T-cell (primary cell): ENCODE measurements at regions not wholly inside any gene's neighbourhood (a gene's known extent, or its start where the extent isn't known, plus 50 kb on each side); places are given as distances from the start of the nearest gene placed in this dataset.

Experiments
- ATAC-seq, 4 experiments: fragments of 200-7000 bp in 3 of 4; fragments of 150-1000 bp in 1 of 4; cut with Tn5 transposase; replicated peaks in 1 of 4; 1 replicate in 3 of 4; 2 replicates in 1 of 4; pipeline ENCODE4 v1.10.0; 2021; ENCODE audit warnings: moderate library complexity in 3 of 4, mild to moderate bottlenecking in 2 of 4, moderate number of reproducible peaks in 1 of 4
- CTCF ChIA-PET, 2 donors: fragments of 300-600 bp; sonication (Branson Sonifier 250); formaldehyde crosslinking; loops; one replicate each; lab custom pipeline; 2022; ENCODE audit warnings: antibody characterized with exemption in 2 of 2; lab: Charles Lee
- POLR2A ChIA-PET, 2 donors: fragments of 300-600 bp; sonication (Branson Sonifier 250); formaldehyde crosslinking; loops; one replicate each; lab custom pipeline; 2022; ENCODE audit warnings: antibody characterized with exemption in 2 of 2; lab: Charles Lee
- DNase-seq, 35 experiments: peaks; one replicate each; pipeline versions ENCODE4 v3.0.0 to v3.0.0-alpha.2; 2013 to 2023
- H3K27ac ChIP-seq: one replicate; pipeline ENCODE4 v1.5.1; 2013; ENCODE audit warnings: low read length
- H3K27me3 ChIP-seq, 2 experiments: replicated peaks in 1 of 2; 1 replicate in 1 of 2; 2 replicates in 1 of 2; pipeline versions ENCODE4 v1.6.1 to v1.7.0; 2013; ENCODE audit warnings: low read length in 1 of 2, mixed read lengths in 1 of 2; ENCODE audit not compliant: control insufficient read depth in 2 of 2, insufficient read depth in 2 of 2; ENCODE audit errors: extremely low read depth in 1 of 2
- H3K36me3 ChIP-seq, 2 donors: 1 replicate in 1 of 2; 2 replicates in 1 of 2; pipeline versions ENCODE4 v1.6.1 to v1.7.0; 2013; ENCODE audit warnings: low read length in 1 of 2; ENCODE audit not compliant: control insufficient read depth in 2 of 2, insufficient read depth in 1 of 2; ENCODE audit errors: extremely low read depth in 1 of 2
- H3K4me1 ChIP-seq, 2 experiments: 1 replicate in 1 of 2; 2 replicates in 1 of 2; pipeline versions ENCODE4 v1.6.1 to v1.7.0; 2013; ENCODE audit warnings: low read length in 2 of 2, mixed read lengths in 1 of 2; ENCODE audit not compliant: insufficient read depth in 2 of 2, control insufficient read depth in 1 of 2; ENCODE audit errors: extremely low read depth in 1 of 2
- H3K4me3 ChIP-seq, 2 donors: 1 replicate in 1 of 2; 2 replicates in 1 of 2; pipeline versions ENCODE4 v1.5.1 to v1.7.0; 2013; ENCODE audit warnings: mild to moderate bottlenecking in 2 of 2, low read length in 1 of 2, moderate library complexity in 1 of 2; ENCODE audit not compliant: control insufficient read depth in 1 of 2; ENCODE audit errors: extremely low read depth in 1 of 2
- H3K9me3 ChIP-seq: 2 replicates; pipeline ENCODE4 v1.7.0; 2013
- H3K27ac Mint-ChIP-seq, 2 donors: one replicate each; pipeline ENCODE4 v1.8.0; 2020 to 2021; ENCODE audit warnings: mild to moderate bottlenecking in 2 of 2, mixed read lengths in 2 of 2
- H3K27me3 Mint-ChIP-seq, 2 donors: one replicate each; pipeline ENCODE4 v1.8.0; 2021 to 2022; ENCODE audit warnings: mixed read lengths in 2 of 2
- H3K36me3 Mint-ChIP-seq: one replicate; pipeline ENCODE4 v1.8.0; 2021; ENCODE audit warnings: mixed read lengths
- H3K4me1 Mint-ChIP-seq, 3 donors: one replicate each; pipeline ENCODE4 v1.8.0; 2020 to 2022; ENCODE audit warnings: mixed read lengths in 3 of 3, mild to moderate bottlenecking in 1 of 3
- H3K4me3 Mint-ChIP-seq, 3 donors: one replicate each; pipeline ENCODE4 v1.8.0; 2020 to 2022; ENCODE audit warnings: mild to moderate bottlenecking in 3 of 3, mixed read lengths in 3 of 3, moderate library complexity in 3 of 3
- H3K9me3 Mint-ChIP-seq, 3 donors: one replicate each; pipeline ENCODE4 v1.8.0; 2020 to 2022; ENCODE audit warnings: mixed read lengths in 3 of 3
- WGBS: methylation state at CpG from one replicate; pipeline ENCODE4 v1.1.5; 2013; ENCODE audit warnings: missing lambda C conversion rate; ENCODE audit not compliant: insufficient coverage; 5-methylcytosine and 5-hydroxymethylcytosine counted together

DNA sequence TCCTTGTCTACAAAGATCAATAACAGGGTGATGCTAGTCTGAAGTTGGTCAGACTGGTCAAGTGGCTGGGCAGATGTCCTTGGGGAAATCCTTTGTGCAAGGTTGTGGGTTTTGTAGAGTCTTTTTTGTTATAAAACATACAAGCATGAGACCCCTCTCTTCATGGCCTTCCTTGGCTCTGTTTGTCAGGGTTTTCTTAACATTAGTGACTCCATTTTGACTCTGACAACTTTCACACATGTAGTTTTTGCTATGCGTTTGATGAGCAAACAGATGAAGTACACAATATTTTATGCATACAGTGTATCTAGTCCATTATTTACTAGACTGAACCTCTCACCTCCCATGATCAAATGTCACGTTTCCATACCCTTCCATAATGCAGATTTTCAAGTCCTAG is 151.2 kb upstream of the KLF7 start:
- Histone ChIP-seq H3K9me3 (no peaks in the 10 kb centered on the region), H3K36me3 (no peaks in the 10 kb centered on the region), H3K4me1 (no peaks in the 10 kb centered on the region), H3K4me3 (no peak overlapping the region), H3K27ac (no peak overlapping the region), H3K27me3 (no peaks in the 10 kb centered on the region)
- no peak overlapping the region for H3K27ac Mint-ChIP-seq
- POLR2A ChIA-PET = interaction anchor here in 1 of 2 donors (0.6 kb wide), 1 partner anchor 19 kb away, joined by 3 read pairs; no protein-coding TSS in a partner anchor
- no CpG with 5 or more reads among the region's 2 CpGs for WGBS
- no peak for DNase-seq
- no peak for ATAC-seq
- no peaks in the 10 kb centered on the region for H3K27me3 Mint-ChIP-seq
- no peak overlapping the region for H3K4me3 Mint-ChIP-seq
- no peaks in the 10 kb centered on the region for H3K4me1 Mint-ChIP-seq
- H3K9me3 Mint-ChIP-seq = no peaks in the 10 kb centered on the region
- H3K36me3 Mint-ChIP-seq = peaks cover 9% of the 10 kb centered on the region
- CTCF ChIA-PET = no interaction called here

DNA sequence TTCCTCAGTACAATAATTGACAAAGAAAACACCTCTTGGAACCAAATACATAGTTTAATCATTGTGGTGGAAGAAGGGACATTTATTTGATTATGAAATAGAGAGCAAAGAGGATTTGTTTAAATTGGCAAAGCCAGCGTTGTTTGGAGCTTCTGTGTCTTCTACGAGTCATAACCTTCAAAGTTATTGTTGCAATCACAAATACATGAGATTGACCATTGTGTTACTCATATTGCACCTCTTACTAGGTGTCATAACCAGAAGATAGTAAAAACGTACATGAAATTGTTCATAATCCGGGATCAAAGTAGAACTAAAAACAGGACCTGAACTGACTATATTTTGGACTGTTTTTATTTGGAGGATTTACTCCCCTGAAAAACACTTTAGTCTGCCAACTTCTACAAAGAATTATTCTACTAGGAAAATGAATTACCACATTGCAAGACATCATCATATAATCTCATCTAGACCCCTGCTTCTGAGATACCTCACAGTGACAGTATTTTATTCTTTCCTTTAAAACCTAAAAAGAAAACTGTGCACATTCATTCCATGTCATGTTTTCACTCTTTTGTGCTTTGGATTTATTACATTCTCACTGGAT is 151.7 kb upstream of the KLF7 start:
- CTCF ChIA-PET = no interaction called here
- no peaks in the 10 kb centered on the region for H3K27me3 ChIP-seq
- Mint-ChIP-seq H3K27me3 (no peaks in the 10 kb centered on the region), H3K9me3 (no peaks in the 10 kb centered on the region), H3K36me3 (peaks cover 9% of the 10 kb centered on the region), H3K27ac (no peak overlapping the region), H3K4me1 (no peaks in the 10 kb centered on the region), H3K4me3 (no peak overlapping the region)
- H3K4me3 ChIP-seq = no peak overlapping the region
- H3K9me3 ChIP-seq = no peaks in the 10 kb centered on the region
- no peaks in the 10 kb centered on the region for H3K4me1 ChIP-seq
- no peak for DNase-seq
- no peaks in the 10 kb centered on the region for H3K36me3 ChIP-seq
- H3K27ac ChIP-seq = no peak overlapping the region
- no CpG with 5 or more reads among the region's 4 CpGs for WGBS
- no peak for ATAC-seq
- POLR2A ChIA-PET = interaction anchor here in 1 of 2 donors (0.6 kb wide), 1 partner anchor 20 kb away, joined by 3 read pairs; no protein-coding TSS in a partner anchor

DNA sequence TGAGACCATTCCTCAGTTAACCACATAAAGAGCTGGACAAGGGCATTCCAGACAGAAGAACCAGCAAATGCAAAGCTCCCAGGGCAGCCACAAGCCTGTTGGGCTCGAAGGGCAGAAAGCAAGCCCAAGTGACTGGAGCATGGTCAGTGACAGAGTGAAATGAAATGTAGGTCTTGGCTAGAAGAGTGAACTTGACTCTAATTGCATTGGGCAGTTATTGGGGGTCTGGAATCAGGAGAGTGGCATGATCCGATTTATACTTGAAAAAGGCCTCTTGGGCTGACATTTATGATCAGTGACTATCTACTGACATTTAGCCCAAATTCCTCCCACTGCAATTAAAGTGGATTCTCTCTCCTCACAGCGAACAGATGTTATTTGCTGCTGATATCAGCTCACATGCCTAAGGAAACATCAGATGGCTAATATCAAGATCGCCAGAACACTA is 152.5 kb upstream of the KLF7 start:
- Histone ChIP-seq H3K9me3 (no peaks in the 10 kb centered on the region), H3K4me1 (no peaks in the 10 kb centered on the region), H3K27ac (no peak overlapping the region), H3K27me3 (no peaks in the 10 kb centered on the region), H3K4me3 (no peak overlapping the region), H3K36me3 (no peaks in the 10 kb centered on the region)
- ChIA-PET CTCF (interaction anchor here in 1 of 2 donors (0.7 kb wide), 1 partner anchor 115 kb away, joined by 3 read pairs; no protein-coding TSS in a partner anchor), POLR2A (no interaction called here)
- H3K27ac Mint-ChIP-seq = no peak overlapping the region
- DNase-seq = no peak
- H3K4me1 Mint-ChIP-seq = no peaks in the 10 kb centered on the region
- ATAC-seq = no peak
- 86% methylated on average over 2 of the region's 4 CpGs for WGBS
- H3K27me3 Mint-ChIP-seq = no peaks in the 10 kb centered on the region
- H3K9me3 Mint-ChIP-seq = no peaks in the 10 kb centered on the region
- H3K36me3 Mint-ChIP-seq = peaks cover 9% of the 10 kb centered on the region
- H3K4me3 Mint-ChIP-seq = no peak overlapping the region

DNA sequence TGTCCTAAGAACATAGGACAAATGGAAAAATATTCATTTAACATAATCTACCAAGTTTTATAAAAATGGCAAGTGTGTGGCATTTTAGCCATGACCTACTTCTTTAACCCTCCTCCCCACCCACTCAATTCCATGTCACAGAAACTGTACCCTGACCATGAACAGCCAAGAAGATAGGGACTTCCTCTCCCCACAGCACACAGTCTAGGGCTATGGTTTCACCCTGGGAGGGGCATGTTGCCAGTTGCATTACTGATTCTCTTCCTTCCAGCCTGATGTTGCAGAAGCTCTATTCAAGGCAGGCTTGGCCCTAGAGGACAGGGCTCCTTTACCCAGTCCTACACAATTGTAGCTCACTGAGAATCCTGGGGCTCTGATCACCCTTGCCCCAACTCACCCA is 153.6 kb upstream of the KLF7 start:
- ChIA-PET POLR2A (no interaction called here), CTCF (interaction anchor here in 1 of 2 donors (0.7 kb wide), 1 partner anchor 175 kb away, joined by 4 read pairs; no protein-coding TSS in a partner anchor)
- H3K4me3 Mint-ChIP-seq = no peak overlapping the region
- Histone ChIP-seq H3K27ac (no peak overlapping the region), H3K4me1 (no peaks in the 10 kb centered on the region), H3K4me3 (no peak overlapping the region), H3K9me3 (no peaks in the 10 kb centered on the region), H3K27me3 (no peaks in the 10 kb centered on the region), H3K36me3 (no peaks in the 10 kb centered on the region)
- H3K9me3 Mint-ChIP-seq = no peaks in the 10 kb centered on the region
- peaks cover 9% of the 10 kb centered on the region for H3K36me3 Mint-ChIP-seq
- no peaks in the 10 kb centered on the region for H3K4me1 Mint-ChIP-seq
- no peak for DNase-seq
- H3K27me3 Mint-ChIP-seq = no peaks in the 10 kb centered on the region
- ATAC-seq = no peak
- H3K27ac Mint-ChIP-seq = no peak overlapping the region

DNA sequence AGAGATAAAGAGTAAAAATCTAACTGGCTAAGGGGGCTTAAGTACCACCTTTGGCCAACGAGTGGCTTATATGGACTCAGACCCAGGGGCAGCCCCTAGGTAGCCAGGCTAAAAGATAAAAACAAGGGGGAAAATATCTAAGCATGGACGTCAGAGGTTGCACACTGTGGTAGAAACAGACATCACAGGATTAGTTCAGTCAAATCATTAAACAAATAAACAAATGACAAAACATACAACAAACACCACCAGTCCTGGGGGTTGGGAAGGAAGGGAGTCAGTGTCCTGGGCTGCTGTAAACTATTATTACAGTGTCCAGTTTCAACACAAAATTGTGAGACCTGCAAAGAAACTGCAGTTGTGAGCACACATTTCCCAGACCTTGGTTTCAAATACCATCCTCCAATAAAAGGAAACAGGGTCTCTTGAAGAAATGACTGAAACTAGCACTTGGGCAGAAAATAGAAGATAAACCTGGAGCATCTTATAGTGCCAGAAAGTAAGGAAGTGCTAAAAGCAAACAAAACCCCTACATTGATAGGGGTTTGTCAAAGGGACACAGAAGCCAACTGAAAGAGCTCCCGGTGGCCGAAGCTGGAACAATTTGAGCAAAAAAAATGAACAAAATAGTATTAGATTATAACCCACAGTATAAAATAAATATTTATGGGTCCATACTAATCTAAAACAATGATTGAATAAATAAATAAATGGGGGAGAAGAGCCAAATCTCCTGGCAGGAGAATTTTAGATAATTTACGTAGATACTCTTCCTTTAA is 154.8 kb upstream of the KLF7 start:
- Mint-ChIP-seq H3K4me1 (no peaks in the 10 kb centered on the region), H3K9me3 (no peaks in the 10 kb centered on the region), H3K27ac (no peak overlapping the region), H3K27me3 (no peaks in the 10 kb centered on the region), H3K4me3 (no peak overlapping the region), H3K36me3 (peaks cover 9% of the 10 kb centered on the region)
- POLR2A ChIA-PET = no interaction called here
- Histone ChIP-seq H3K4me3 (no peak overlapping the region), H3K9me3 (no peaks in the 10 kb centered on the region), H3K27me3 (no peaks in the 10 kb centered on the region), H3K27ac (no peak overlapping the region), H3K4me1 (no peaks in the 10 kb centered on the region), H3K36me3 (no peaks in the 10 kb centered on the region)
- no CpG with 5 or more reads among the region's 5 CpGs for WGBS
- no peak for ATAC-seq
- no peak for DNase-seq
- CTCF ChIA-PET = no interaction called here

DNA sequence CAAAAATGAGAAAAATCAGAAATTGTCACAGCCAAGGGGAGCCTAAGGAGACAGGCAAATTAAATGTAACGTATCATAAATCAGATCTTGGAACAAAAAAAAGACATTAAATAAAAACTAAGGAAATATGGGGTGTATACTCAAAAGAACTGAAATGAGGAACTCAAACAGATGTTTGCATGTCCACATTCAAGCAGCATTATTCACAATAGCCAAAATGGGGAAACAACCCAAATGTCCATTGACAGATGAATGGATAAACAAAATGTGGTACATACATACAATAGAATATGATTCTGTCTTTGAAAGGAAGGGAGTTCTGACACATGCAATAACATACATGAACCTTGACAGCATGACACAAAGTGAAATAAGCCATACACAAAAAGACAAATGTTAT is 155.8 kb upstream of the KLF7 start:
- H3K9me3 ChIP-seq = no peaks in the 10 kb centered on the region
- Mint-ChIP-seq H3K4me3 (no peak overlapping the region), H3K4me1 (no peaks in the 10 kb centered on the region), H3K36me3 (peaks cover 9% of the 10 kb centered on the region), H3K27ac (no peak overlapping the region), H3K27me3 (no peaks in the 10 kb centered on the region), H3K9me3 (no peaks in the 10 kb centered on the region)
- CTCF ChIA-PET = no interaction called here
- H3K27me3 ChIP-seq = no peaks in the 10 kb centered on the region
- H3K4me1 ChIP-seq = no peaks in the 10 kb centered on the region
- no peak overlapping the region for H3K4me3 ChIP-seq
- WGBS = no CpG with 5 or more reads among the region's 1 CpG
- H3K36me3 ChIP-seq = no peaks in the 10 kb centered on the region
- POLR2A ChIA-PET = no interaction called here
- DNase-seq (no peak), ATAC-seq (no peak)
- no peak overlapping the region for H3K27ac ChIP-seq
